ENCODE measurements at regions not wholly inside any gene's neighbourhood (a gene's known extent, or its start where the extent isn't known, plus 50 kb on each side); places are given as distances from the start of the nearest gene placed in this dataset.
A peak's percentile ranks its signal among the peaks of the same experiment; 100 is the strongest.

GRCh38 chr3:147197739-147198138, 208.6 kb downstream of the ZIC4 start:
- BruUV-seq (replicated peaks) = no TSS peak
- Histone ChIP-seq H2AFZ (ENCODE audit: control insufficient read depth, low read depth, low read length) (no peak overlapping the region), H3K4me2 (ENCODE audit: control insufficient read depth, insufficient read depth) (no peak overlapping the region), H3K36me3 (ENCODE audit: control insufficient read depth in 2 of 2, insufficient read depth in 2 of 2, low read length in 1 of 2) (no peaks in the 10 kb centered on the region), H3K9ac (ENCODE audit: control insufficient read depth, insufficient read depth, low read length) (no peak overlapping the region), H3K79me2 (ENCODE audit: control insufficient read depth, insufficient read depth, low read length) (no peaks in the 10 kb centered on the region), H3K27ac (ENCODE audit: control insufficient read depth, insufficient read depth) (no peak overlapping the region), H3K4me1 (ENCODE audit: control insufficient read depth, insufficient read depth, low read length) (no peaks in the 10 kb centered on the region), H3K9me3 (replicated peaks; ENCODE audit: control insufficient read depth, insufficient read depth, low read length) (no peaks in the 10 kb centered on the region), H4K20me1 (ENCODE audit: control insufficient read depth, insufficient read depth) (no peaks in the 10 kb centered on the region), H3K27me3 (replicated peaks in 1 of 2; ENCODE audit: control insufficient read depth in 2 of 2, insufficient read depth in 2 of 2, low read length in 1 of 2) (no peaks in the 10 kb centered on the region), H3K4me3 (no peak overlapping the region)
- no peak for TF ChIP-seq IRF5 (IDR thresholded peaks at IDR 0.05; ENCODE audit: borderline replicate concordance)
- no peak for TF ChIP-seq KLF5 (IDR thresholded peaks at IDR 0.05; ENCODE audit: partially characterized antibody)
- no peak for TF ChIP-seq GABPA (IDR thresholded peaks at IDR 0.05; ENCODE audit: low read depth)
- TF ChIP-seq EGR1 (IDR thresholded peaks at IDR 0.05; ENCODE audit: borderline replicate concordance in 1 of 2, low read depth in 2 of 2, low read length in 2 of 2) = no peak
- no peak for TF ChIP-seq FOXK2 (IDR thresholded peaks at IDR 0.05)
- no peak for TF ChIP-seq SPI1 (IDR thresholded peaks at IDR 0.05; ENCODE audit: borderline replicate concordance, insufficient read depth, low read depth, low read length)
- no peak for TF ChIP-seq SIN3A (IDR thresholded peaks at IDR 0.05; ENCODE audit: low read depth, low read length)
- TF ChIP-seq E4F1 (IDR thresholded peaks at IDR 0.05; ENCODE audit: borderline replicate concordance, partially characterized antibody) = no peak
- TF ChIP-seq ATF3 (IDR thresholded peaks at IDR 0.05; ENCODE audit: borderline replicate concordance, extremely low read depth, low read depth, low read length) = no peak
- no peak for TF ChIP-seq IKZF2 (IDR thresholded peaks at IDR 0.05)
- no peak for TF ChIP-seq NFIC (IDR thresholded peaks at IDR 0.05; ENCODE audit: low read depth, low read length)
- TF ChIP-seq HCFC1 (IDR thresholded peaks at IDR 0.05; ENCODE audit: low read length) = no peak
- no peak for TF ChIP-seq PKNOX1 (IDR thresholded peaks at IDR 0.05)
- TF ChIP-seq BACH1 (IDR thresholded peaks at IDR 0.05; ENCODE audit: borderline replicate concordance) = no peak
- TF ChIP-seq IRF3 (IDR thresholded peaks at IDR 0.05) = no peak
- TF ChIP-seq MEF2A (IDR thresholded peaks at IDR 0.05; ENCODE audit: insufficient read depth, low read depth, low read length) = no peak
- no peak for TF ChIP-seq EZH2 (IDR thresholded peaks at IDR 0.05; ENCODE audit: borderline replicate concordance, control insufficient read depth, low read depth, low read length)
- TF ChIP-seq SMARCA5 (IDR thresholded peaks at IDR 0.05) = no peak
- no peak for TF ChIP-seq STAT1 (conservative IDR thresholded peaks at IDR 0.05)
- TF ChIP-seq SMAD5 (IDR thresholded peaks at IDR 0.05; ENCODE audit: low read depth) = no peak
- in situ Hi-C loops (cut with MboI) = no loop called here
- DNase-seq (ENCODE audit: low read depth, low spot score) = no peak
- SMC1A ChIA-PET (ENCODE audit: uncharacterized antibody, unreplicated experiment) = interaction anchor here (0.6 kb wide), 1 partner anchor 435 kb away, joined by 3 read pairs; no protein-coding TSS in a partner anchor
- FAIRE-seq = no peak
- POLR2A ChIA-PET = no interaction called here
- RAD21 ChIA-PET (ENCODE audit: unreplicated experiment) = no interaction called here
- CTCF ChIA-PET = no interaction called here
- ATAC-seq = peak; percentile 38; the same call in 1 of the 3 replicates
- intact Hi-C loops (cut with micrococcal nuclease; ENCODE audit: unreplicated experiment) = no loop called here
